GM12874 (cell line): ENCODE measurements at regions not wholly inside any gene's neighbourhood (a gene's known extent, or its start where the extent isn't known, plus 50 kb on each side); places are given as distances from the start of the nearest gene placed in this dataset.

Source experiments
- TF ChIP-seq, protein P1 (sequence below): IDR thresholded peaks from 2 replicates; pipeline ENCODE4 v1.5.1; 2011; ENCODE audit warnings: low read depth, mild to moderate bottlenecking, control low read depth, low read length, moderate library complexity; ENCODE audit not compliant: insufficient read depth

DNA sequence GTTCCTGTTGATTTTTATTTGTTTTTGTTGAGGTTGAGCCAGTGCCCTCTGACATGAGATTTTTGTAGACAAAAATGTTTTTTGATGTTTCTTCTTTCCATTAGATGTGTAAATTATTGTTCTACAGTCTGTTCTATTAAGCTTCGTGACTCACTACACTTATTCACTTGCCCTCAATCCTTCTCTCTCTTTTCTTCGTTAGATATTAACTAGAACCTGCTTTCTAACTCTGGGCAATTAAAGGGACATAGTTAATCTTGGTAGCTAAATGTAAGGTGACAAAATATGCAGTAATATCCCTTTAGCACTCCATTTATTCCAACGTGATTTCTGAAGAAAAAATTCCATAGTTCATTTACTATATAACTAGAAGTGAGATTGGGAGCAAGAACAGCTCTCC, 333.9 kb downstream of the PDHA2 start:
- TF ChIP-seq, protein P1, sequence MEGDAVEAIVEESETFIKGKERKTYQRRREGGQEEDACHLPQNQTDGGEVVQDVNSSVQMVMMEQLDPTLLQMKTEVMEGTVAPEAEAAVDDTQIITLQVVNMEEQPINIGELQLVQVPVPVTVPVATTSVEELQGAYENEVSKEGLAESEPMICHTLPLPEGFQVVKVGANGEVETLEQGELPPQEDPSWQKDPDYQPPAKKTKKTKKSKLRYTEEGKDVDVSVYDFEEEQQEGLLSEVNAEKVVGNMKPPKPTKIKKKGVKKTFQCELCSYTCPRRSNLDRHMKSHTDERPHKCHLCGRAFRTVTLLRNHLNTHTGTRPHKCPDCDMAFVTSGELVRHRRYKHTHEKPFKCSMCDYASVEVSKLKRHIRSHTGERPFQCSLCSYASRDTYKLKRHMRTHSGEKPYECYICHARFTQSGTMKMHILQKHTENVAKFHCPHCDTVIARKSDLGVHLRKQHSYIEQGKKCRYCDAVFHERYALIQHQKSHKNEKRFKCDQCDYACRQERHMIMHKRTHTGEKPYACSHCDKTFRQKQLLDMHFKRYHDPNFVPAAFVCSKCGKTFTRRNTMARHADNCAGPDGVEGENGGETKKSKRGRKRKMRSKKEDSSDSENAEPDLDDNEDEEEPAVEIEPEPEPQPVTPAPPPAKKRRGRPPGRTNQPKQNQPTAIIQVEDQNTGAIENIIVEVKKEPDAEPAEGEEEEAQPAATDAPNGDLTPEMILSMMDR = no peak

DNA sequence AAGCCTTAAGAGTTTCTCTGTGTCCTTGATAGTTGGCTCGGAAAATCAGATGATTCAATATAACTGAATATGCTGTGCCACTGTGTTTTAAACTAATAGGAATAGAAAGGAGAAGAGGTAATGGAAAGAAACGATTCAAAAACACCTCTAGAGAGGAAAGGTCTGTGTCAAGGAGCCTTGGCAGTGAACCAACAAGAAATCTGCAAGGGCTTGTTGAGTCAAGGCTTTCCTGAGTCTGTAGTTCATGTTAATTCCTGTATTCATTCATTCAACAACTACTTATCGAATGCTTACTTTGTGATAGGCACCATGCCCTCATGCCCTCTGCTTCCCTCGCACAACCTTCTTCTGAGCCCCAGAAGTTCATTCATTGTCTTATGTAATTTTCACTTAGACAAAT, 336.0 kb downstream of the PDHA2 start:
- TF ChIP-seq, protein P1 = no peak

DNA sequence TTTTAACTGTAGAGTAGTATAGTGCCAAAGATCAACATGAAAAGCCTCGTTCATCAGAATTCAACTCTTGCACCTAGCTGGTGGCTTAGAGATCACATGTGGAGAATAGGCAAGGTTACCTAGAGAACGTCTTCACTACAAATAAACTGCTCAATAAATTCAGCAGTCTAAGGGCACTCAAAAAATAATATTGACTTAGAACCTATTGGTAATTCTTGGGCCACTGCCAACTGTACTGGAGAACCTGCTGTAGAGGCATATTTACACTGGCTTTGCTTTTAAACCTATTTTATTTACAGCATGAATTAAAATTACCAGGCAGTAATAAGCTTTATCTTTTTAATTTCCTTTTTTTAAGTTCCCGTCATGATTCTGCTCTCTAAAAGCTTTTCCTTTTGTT, 343.7 kb downstream of the PDHA2 start:
- TF ChIP-seq, protein P1 = no peak

DNA sequence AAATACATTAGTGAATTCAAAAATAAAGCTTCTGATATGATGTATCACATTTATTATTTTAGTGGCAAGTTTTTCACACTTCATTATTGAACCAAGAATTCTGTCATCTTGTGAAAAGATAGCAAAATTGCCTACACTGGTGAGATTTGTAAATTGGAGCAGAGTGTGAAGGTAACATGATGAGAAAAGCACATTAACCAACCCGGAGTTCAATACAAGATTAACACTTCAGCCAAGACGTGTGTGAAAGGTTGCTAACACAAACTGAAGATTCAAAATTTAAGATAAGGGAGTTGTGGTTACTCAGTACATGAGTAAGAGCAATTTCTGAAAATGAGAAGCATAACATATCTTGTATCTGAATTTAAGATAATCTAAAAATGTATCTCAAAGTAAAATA, 346.7 kb downstream of the PDHA2 start:
- TF ChIP-seq, protein P1 = no peak

GRCh38 chr4:96189761-96190160, 349.9 kb downstream of the PDHA2 start:
- TF ChIP-seq, protein P1 = no peak

DNA sequence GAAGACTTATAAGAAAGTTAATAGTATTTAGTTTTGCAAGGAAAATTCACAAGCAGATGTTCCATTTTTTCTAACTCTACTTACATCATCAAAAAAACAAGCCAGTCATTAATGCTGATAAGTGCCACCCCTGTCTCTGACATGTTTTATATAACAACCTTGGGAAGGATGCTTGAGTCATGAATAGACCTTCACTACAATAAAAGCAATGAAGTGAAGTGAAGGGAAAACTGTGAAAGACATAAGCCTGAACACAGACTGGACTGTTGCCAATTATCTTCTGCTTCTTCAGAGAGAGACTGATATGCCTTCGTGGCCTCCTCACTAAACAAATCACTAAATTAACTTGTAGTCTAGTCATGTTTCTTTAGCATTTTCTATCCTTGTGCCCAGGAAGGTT, 353.2 kb downstream of the PDHA2 start:
- TF ChIP-seq, protein P1 = no peak

DNA sequence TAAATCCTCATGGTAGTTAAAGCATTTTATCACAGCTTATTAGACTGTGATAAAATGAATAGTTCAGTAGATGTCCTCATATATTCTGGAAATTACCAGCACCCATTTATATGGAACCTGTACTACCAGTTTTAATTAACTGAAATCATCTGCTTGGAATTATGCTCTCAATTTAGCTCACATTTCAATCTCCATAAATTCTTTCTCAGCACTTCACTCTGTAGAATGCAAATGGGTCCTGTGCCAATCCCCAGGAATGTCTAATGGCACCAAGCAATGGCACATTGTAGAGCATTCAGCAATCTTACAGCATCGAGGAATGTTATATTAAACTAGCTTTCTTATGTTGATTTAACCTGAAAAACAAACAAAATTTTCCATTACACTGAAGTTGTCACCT, 355.1 kb downstream of the PDHA2 start:
- TF ChIP-seq, protein P1 = no peak

DNA sequence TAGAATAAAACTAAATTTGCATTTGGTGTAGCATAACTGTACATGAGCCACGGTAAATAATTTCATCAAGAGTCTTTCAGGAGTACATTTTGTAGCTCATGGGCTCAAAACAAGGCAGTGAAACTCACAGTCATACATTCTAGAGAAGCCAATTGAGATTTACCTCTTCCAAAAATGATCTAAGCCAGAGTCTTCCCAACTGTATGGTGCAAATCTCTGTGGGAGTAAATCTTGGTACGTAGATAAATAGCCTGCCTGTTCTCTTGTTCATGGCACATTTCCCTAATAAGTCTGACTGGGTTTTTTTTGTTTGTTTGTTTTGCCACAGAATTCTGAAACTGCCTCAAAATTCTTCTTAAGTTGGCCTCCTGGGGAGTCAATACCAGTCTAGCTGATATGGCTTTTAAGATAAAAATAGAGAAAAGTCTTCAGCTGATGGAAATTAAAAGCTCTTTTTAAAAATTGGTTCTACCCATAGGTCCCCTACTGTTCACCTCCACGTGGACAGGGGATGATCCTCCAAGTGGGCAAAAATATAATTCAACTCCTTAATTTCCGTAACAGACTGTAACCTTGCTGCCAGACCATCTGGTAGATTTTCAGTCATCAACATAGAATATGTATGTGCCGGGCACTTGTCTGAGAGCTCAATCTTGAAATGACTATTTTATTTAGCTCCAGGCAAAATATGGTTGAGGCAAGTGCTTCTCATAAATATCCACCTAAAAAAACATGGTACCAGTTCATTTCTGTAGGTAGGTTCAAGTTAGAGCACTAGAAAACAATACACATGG, 365.4 kb downstream of the PDHA2 start:
- TF ChIP-seq, protein P1 = no peak
